Stimulated activated naive CD8-positive, alpha-beta T cell treated with anti-CD3 and anti-CD28 coated beads, Interleukin-15, amount 100 ng/mL, for 72 hours (primary cell): ENCODE measurements at regions not wholly inside any gene's neighbourhood (a gene's known extent, or its start where the extent isn't known, plus 50 kb on each side); places are given as distances from the start of the nearest gene placed in this dataset.
"Not testable (repeated sequence)": the region's sequence is repeated elsewhere in the genome, so short reads cannot be mapped to it uniquely, and the experiment has no call there.

ENCODE experiments used
- ATAC-seq: fragments of 150-1000 bp; cut with Tn5 transposase; 2 replicates; pipeline ENCODE4 v1.10.0; 2021; ENCODE audit warnings: mild to moderate bottlenecking, moderate library complexity
- DNase-seq, 2 donors: peaks; one replicate each; pipeline ENCODE4 v3.0.0; 2021 to 2022
- H3K27ac Mint-ChIP-seq, 2 donors: one replicate each; pipeline ENCODE4 v1.8.0; 2022; ENCODE audit warnings: mild to moderate bottlenecking in 2 of 2, mixed read lengths in 2 of 2, moderate library complexity in 2 of 2
- H3K27me3 Mint-ChIP-seq: one replicate; pipeline ENCODE4 v1.8.0; 2022; ENCODE audit warnings: mixed read lengths
- H3K4me1 Mint-ChIP-seq: one replicate; pipeline ENCODE4 v1.8.0; 2022; ENCODE audit warnings: mild to moderate bottlenecking, mixed read lengths
- H3K4me3 Mint-ChIP-seq, 2 donors: one replicate each; pipeline ENCODE4 v1.8.0; 2022; ENCODE audit warnings: mild to moderate bottlenecking in 2 of 2, mixed read lengths in 2 of 2, moderate library complexity in 1 of 2
- H3K9me3 Mint-ChIP-seq, 2 donors: one replicate each; pipeline ENCODE4 v1.8.0; 2022; ENCODE audit warnings: mixed read lengths in 2 of 2

DNA sequence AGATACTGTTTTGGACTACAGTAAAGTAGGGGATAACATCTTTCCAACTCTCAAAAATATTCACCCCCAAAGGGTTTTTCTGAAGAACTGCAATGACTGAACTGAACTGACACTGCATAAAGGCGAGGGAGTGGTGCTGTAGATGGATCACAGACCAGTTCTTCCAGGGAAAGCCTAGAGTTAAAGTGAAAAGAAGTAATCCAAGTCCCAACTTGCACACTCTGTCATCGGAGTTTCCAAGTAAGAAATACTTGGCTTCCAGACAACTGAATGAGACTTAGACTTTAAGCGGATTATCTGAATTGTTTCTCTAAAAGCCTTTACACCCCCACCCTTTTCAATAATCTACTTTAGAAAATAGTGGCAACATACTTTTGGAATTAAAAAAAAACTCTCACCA lies 134.1 kb upstream of the PREP start:
- no peak overlapping the region for H3K27ac Mint-ChIP-seq

GRCh38 chr6:105533301-105533700 lies 130.4 kb upstream of the PREP start:
- Mint-ChIP-seq H3K27me3 (peaks cover 24% of the 10 kb centered on the region), H3K9me3 (no peaks in the 10 kb centered on the region), H3K27ac (no peak overlapping the region), H3K4me3 (no peak overlapping the region), H3K4me1 (no peaks in the 10 kb centered on the region)
- DNase-seq, result no peak
- ATAC-seq, result no peak

More for the DNA sequence above, 134.1 kb upstream of the PREP start:
- H3K4me3 Mint-ChIP-seq, result no peak overlapping the region
- no peaks in the 10 kb centered on the region for H3K9me3 Mint-ChIP-seq
- ATAC-seq (no peak), DNase-seq (no peak)
- no peaks in the 10 kb centered on the region for H3K4me1 Mint-ChIP-seq
- peaks cover 19% of the 10 kb centered on the region for H3K27me3 Mint-ChIP-seq

DNA sequence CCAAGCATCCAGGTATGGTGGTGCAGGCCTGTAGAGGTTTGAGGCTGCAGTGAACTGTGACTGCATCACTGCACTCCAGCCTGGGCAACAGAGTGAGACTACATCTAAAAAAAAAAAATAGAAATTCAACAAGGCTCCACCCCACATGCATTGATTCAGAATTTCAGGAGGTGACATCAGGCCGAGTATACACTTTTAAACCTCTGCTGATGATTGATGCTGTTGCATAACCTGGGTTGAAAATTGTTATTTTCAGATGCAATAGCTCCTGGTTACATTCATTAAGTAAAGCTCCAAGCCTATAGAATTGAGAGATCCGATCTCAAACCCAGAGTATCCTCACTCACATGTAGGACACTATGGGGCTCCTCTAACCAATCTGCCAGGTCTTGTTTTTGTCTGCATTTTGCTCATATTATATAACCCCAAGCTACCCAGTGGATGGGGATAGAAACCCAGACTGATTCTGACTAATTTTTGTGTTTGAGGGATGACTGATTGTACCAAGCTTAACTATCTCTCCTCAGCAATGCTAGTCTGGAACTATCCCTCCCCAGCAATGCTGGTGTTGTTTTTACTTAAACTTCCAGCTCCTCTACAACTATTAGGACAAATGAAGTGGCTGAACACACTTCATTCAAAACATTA lies 123.5 kb upstream of the PREP start:
- Mint-ChIP-seq H3K27me3 (no peaks in the 10 kb centered on the region), H3K4me3 (no peak overlapping the region), H3K4me1 (no peaks in the 10 kb centered on the region), H3K27ac (no peak overlapping the region), H3K9me3 (no peaks in the 10 kb centered on the region)
- ATAC-seq (no peak), DNase-seq (no peak)

DNA sequence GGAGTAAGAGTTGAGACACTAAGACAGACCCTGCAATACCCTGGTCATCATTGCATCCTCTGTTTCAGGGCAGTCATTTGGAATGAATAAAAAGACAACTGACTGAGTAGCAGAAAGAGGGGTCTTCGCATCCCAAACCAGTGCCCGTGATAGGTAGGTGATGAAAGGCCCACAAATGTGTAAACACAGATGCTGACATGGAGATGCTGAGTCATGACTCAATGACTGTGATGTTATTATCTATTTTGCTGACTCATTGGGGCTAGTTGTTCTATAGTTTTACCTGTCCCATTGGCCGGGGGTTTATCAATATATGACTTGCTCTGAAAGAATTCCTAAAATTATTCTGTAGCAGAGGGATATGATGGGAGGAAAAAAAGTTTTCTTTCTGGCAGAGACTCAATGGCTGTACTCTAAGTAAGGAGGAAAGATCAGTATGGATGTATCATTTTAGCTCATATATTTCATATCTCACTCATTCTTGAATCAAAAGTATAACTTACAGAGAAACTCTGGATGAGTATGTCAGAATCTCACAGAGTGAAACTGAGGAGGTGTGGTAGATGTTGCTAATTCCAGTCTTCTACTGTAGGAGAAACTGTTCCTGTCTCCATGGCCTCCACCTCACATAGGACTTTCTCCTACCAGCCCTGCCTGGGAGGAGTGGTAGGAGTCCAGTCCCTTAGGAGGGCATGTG lies 119.9 kb upstream of the PREP start:
- H3K4me1 Mint-ChIP-seq, result no peaks in the 10 kb centered on the region
- no peak for ATAC-seq
- DNase-seq, result no peak
- no peak overlapping the region for H3K27ac Mint-ChIP-seq
- peaks cover 7% of the 10 kb centered on the region for H3K27me3 Mint-ChIP-seq
- H3K9me3 Mint-ChIP-seq, result peaks cover 0 to 6% of the 10 kb centered on the region in 2 donors
- no peak overlapping the region for H3K4me3 Mint-ChIP-seq

GRCh38 chr6:105519954-105520353 lies 117.1 kb upstream of the PREP start:
- Mint-ChIP-seq H3K27ac (no peak overlapping the region), H3K27me3 (peaks cover 16% of the 10 kb centered on the region), H3K4me1 (no peaks in the 10 kb centered on the region), H3K4me3 (no peak overlapping the region), H3K9me3 (peaks cover 0 to 7% of the 10 kb centered on the region in 2 donors)
- ATAC-seq, result no peak
- no peak for DNase-seq

DNA sequence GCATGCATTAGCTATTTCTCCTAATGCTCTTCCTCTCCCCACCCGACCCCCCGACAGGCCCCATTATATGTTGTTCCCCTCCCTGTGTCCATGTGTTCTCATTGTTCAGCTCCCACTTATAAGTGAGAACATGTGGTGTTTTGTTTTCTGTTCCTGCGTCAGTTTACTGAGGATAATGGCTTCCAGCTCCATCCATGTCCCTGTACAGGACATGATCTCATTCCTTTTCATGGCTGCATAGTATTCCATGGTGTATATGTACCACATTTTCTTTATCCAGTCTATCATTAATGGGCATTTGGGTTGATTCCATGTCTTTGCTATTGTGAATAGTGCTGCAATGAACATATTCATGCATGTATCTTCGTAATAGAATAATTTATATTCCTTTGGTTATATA lies 116.1 kb upstream of the PREP start:
- not testable (repeated sequence) for H3K4me1 Mint-ChIP-seq, H3K4me3 Mint-ChIP-seq, H3K27ac Mint-ChIP-seq, H3K9me3 Mint-ChIP-seq, DNase-seq, ATAC-seq
- H3K27me3 Mint-ChIP-seq, result peaks cover 16% of the 10 kb centered on the region

GRCh38 chr6:105515054-105515453 lies 112.2 kb upstream of the PREP start:
- Mint-ChIP-seq H3K4me1 (peaks cover 8% of the 10 kb centered on the region), H3K4me3 (no peak overlapping the region), H3K27ac (no peak overlapping the region), H3K9me3 (peaks cover 0 to 7% of the 10 kb centered on the region in 2 donors), H3K27me3 (peaks cover 35% of the 10 kb centered on the region)
- ATAC-seq, result no peak
- DNase-seq, result no peak

- Mint-ChIP-seq H3K27ac (no peak overlapping the region), H3K9me3 (peaks cover 0 to 7% of the 10 kb centered on the region in 2 donors), H3K27me3 (peaks cover 40% of the 10 kb centered on the region), H3K4me3 (no peak overlapping the region), H3K4me1 (peaks cover 12% of the 10 kb centered on the region)
- ATAC-seq, result no peak
- DNase-seq, result no peak
Measured at GRCh38 chr6:105514306-105514705, 111.4 kb upstream of the PREP start.

GRCh38 chr6:105511639-105512038 lies 108.8 kb upstream of the PREP start:
- H3K27me3 Mint-ChIP-seq, result peaks cover 37% of the 10 kb centered on the region
- no peak overlapping the region for H3K4me3 Mint-ChIP-seq
- no peak for DNase-seq
- peaks cover 12% of the 10 kb centered on the region for H3K4me1 Mint-ChIP-seq
- H3K9me3 Mint-ChIP-seq, result no peaks in the 10 kb centered on the region
- ATAC-seq, result no peak
- no peak overlapping the region for H3K27ac Mint-ChIP-seq

DNA sequence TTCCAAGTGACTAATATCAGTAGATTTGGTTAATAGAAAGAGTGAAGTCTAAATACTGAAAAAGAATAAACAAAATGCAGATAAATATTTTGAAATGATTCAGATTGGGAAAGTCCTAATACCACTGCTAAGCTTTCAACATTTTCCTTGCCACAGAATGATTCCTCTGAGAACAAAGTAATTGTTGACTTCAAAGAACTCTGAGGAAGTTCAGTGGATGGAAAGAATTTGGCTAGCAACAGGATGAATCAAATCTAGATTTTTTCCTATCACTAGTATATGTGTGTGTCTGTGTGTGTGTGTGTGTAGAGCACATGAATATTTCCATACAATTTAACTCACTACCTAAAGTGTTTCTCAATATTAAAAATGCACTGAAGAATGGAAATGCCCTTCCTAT lies 107.9 kb upstream of the PREP start:
- Mint-ChIP-seq H3K9me3 (no peaks in the 10 kb centered on the region), H3K27me3 (peaks cover 41% of the 10 kb centered on the region), H3K27ac (no peak overlapping the region), H3K4me3 (no peak overlapping the region), H3K4me1 (peaks cover 12% of the 10 kb centered on the region)
- ATAC-seq (no peak), DNase-seq (no peak)

DNA sequence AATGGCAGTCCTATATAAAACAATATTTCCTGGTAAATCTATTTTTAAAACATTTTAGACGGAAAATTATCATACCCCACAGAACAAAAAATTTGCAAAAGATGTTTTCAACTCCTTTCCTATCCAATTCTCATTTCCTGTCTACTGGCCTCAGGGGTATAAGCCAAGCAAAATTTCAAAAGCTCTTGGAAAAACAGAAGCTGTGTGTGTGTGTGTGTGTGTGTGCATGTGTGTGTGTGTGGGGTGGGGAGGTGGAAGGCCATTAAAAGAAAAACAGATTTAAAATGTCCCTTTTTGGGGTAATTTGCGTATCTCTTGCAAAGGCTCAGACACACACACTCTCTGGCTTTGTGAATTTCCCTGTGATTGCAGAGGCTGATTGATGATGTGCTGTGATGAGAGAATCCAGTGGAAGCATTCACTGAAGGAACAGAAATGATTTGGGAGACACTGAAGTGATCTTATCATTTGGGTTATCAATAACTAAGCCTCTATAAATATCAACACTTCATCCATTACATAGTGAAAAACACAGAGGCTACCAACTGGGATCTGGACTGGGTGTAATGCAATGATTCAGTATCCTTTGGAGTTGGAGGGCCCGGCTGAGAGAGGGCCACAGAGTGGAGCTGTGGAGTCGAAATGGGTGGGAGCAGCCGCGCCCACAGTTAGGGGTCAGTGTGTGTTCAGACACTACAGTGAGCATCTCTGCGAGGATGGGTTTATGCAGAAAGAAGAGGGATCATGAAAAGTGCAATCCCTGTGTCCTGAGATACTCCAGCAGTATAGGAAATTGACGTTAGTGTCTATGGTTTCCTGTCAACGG lies 106.8 kb upstream of the PREP start:
- H3K4me1 Mint-ChIP-seq, result peaks cover 12% of the 10 kb centered on the region
- no peaks in the 10 kb centered on the region for H3K9me3 Mint-ChIP-seq
- H3K27ac Mint-ChIP-seq, result no peak overlapping the region
- ATAC-seq (no peak), DNase-seq (no peak)
- peaks cover 40% of the 10 kb centered on the region for H3K27me3 Mint-ChIP-seq
- H3K4me3 Mint-ChIP-seq, result no peak overlapping the region

GRCh38 chr6:105507811-105508210 lies 104.9 kb upstream of the PREP start:
- Mint-ChIP-seq H3K4me3 (no peak overlapping the region), H3K27ac (no peak overlapping the region), H3K27me3 (peaks cover 38% of the 10 kb centered on the region), H3K4me1 (peaks cover 12% of the 10 kb centered on the region), H3K9me3 (no peaks in the 10 kb centered on the region)
- ATAC-seq, result no peak
- no peak for DNase-seq

DNA sequence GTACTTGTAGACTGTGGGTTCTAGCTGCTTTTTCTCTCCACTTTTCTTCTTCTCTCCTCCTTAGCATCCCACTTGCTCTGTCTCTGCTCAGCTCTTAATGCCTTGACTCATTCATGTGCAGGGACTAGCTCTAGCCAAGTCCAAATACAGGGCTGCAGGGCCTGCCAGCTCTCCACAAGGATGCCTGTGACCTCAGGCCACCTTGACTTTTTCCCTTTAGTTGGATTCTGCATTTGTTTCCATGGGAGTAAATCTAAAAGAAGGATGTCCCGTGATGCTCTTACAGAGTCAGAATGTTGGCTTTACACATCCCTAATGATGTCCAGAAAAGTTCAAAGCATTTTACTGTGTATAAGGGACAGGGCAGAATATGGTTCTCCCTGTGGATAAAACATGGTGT lies 101.8 kb upstream of the PREP start:
- no peak overlapping the region for H3K27ac Mint-ChIP-seq
- peaks cover under 1% of the 10 kb centered on the region for H3K4me1 Mint-ChIP-seq
- peaks cover 17% of the 10 kb centered on the region for H3K27me3 Mint-ChIP-seq
- no peak overlapping the region for H3K4me3 Mint-ChIP-seq
- ATAC-seq (no peak), DNase-seq (no peak)
- no peaks in the 10 kb centered on the region for H3K9me3 Mint-ChIP-seq

DNA sequence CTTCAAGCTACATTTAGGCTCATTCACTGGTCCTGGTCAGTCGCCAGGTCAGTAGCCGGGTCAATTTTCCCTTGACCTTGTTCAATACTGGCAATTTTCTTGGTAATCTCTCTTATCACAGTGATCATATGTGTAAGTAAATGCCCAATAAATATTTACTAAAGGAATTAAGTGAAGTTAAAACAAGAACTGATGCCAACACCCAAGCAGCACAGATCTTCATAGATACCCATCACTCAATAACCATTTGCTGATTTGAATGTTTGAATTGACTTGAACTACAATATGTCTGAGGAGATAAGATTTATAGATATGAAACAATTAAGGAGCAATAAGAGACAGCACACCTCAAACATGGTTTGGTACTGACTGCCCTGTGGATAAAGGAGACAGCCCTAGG lies 100.8 kb upstream of the PREP start:
- H3K4me3 Mint-ChIP-seq, result no peak overlapping the region
- no peaks in the 10 kb centered on the region for H3K4me1 Mint-ChIP-seq
- H3K27ac Mint-ChIP-seq, result no peak overlapping the region
- H3K9me3 Mint-ChIP-seq, result no peaks in the 10 kb centered on the region
- H3K27me3 Mint-ChIP-seq, result peaks cover 15% of the 10 kb centered on the region
- no peak for DNase-seq
- no peak for ATAC-seq

- Mint-ChIP-seq H3K27me3 (peaks cover 14% of the 10 kb centered on the region), H3K4me1 (no peaks in the 10 kb centered on the region), H3K27ac (no peak overlapping the region), H3K9me3 (no peaks in the 10 kb centered on the region), H3K4me3 (no peak overlapping the region)
- DNase-seq (no peak), ATAC-seq (no peak)
Measured at GRCh38 chr6:105501826-105502344, 99.0 kb upstream of the PREP start.

GRCh38 chr6:105501246-105501645 lies 98.4 kb upstream of the PREP start:
- H3K4me3 Mint-ChIP-seq, result no peak overlapping the region
- ATAC-seq (no peak), DNase-seq (no peak)
- H3K4me1 Mint-ChIP-seq, result no peaks in the 10 kb centered on the region
- H3K27ac Mint-ChIP-seq, result peak overlapping the region in 1 of 2 donors; percentile 69
- H3K27me3 Mint-ChIP-seq, result peaks cover 8% of the 10 kb centered on the region
- no peaks in the 10 kb centered on the region for H3K9me3 Mint-ChIP-seq
